Neuron (in vitro differentiated cells): ENCODE measurements at regions not wholly inside any gene's neighbourhood (a gene's known extent, or its start where the extent isn't known, plus 50 kb on each side); places are given as distances from the start of the nearest gene placed in this dataset.

Source experiments
- H2AFZ ChIP-seq: one replicate; pipeline ENCODE4 v1.6.1; 2013; ENCODE audit warnings: low read depth, mild to moderate bottlenecking, inconsistent platforms, low read length, moderate library complexity
- H3K27me3 ChIP-seq: one replicate; pipeline ENCODE4 v1.6.1; 2013; ENCODE audit warnings: low read length; ENCODE audit not compliant: insufficient read depth
- H3K36me3 ChIP-seq: one replicate; pipeline ENCODE4 v1.6.1; 2013; ENCODE audit warnings: low read length; ENCODE audit not compliant: insufficient read depth
- H3K4me1 ChIP-seq: one replicate; pipeline ENCODE4 v1.6.1; 2013; ENCODE audit warnings: low read length; ENCODE audit not compliant: insufficient read depth
- H3K4me3 ChIP-seq: 2 replicates; pipeline ENCODE4 v1.5.1; 2013; ENCODE audit warnings: mild to moderate bottlenecking, low read length, moderate library complexity
- H3K9me3 ChIP-seq: one replicate; pipeline ENCODE4 v1.6.1; 2013; ENCODE audit warnings: low read length

- no peak overlapping the region for H2AFZ ChIP-seq
- no peak overlapping the region for H3K4me3 ChIP-seq
- H3K9me3 ChIP-seq = no peaks in the 10 kb centered on the region
- H3K36me3 ChIP-seq = no peaks in the 10 kb centered on the region
- H3K4me1 ChIP-seq = peaks cover 5% of the 10 kb centered on the region
- H3K27me3 ChIP-seq = peaks cover 7% of the 10 kb centered on the region
Observed at GRCh38 chrX:120769576-120770341, 105.9 kb downstream of the CT47B1 start.

- Histone ChIP-seq H3K9me3 (no peaks in the 10 kb centered on the region), H2AFZ (no peak overlapping the region), H3K4me3 (no peak overlapping the region), H3K4me1 (peaks cover 5% of the 10 kb centered on the region), H3K36me3 (no peaks in the 10 kb centered on the region), H3K27me3 (peaks cover 3% of the 10 kb centered on the region)
Observed at GRCh38 chrX:120768681-120769080, 107.0 kb downstream of the CT47B1 start.

GRCh38 chrX:120768254-120768653, 107.4 kb downstream of the CT47B1 start:
- Histone ChIP-seq H3K36me3 (no peaks in the 10 kb centered on the region), H3K4me1 (peaks cover 5% of the 10 kb centered on the region), H3K9me3 (no peaks in the 10 kb centered on the region), H3K4me3 (no peak overlapping the region), H2AFZ (no peak overlapping the region), H3K27me3 (peaks cover 3% of the 10 kb centered on the region)

GRCh38 chrX:120763269-120763668, 112.4 kb downstream of the CT47B1 start:
- no peaks in the 10 kb centered on the region for H3K9me3 ChIP-seq
- H3K27me3 ChIP-seq = no peaks in the 10 kb centered on the region
- no peak overlapping the region for H2AFZ ChIP-seq
- no peak overlapping the region for H3K4me3 ChIP-seq
- no peaks in the 10 kb centered on the region for H3K36me3 ChIP-seq
- no peaks in the 10 kb centered on the region for H3K4me1 ChIP-seq

- Histone ChIP-seq H3K36me3 (no peaks in the 10 kb centered on the region), H3K9me3 (no peaks in the 10 kb centered on the region), H3K27me3 (no peaks in the 10 kb centered on the region), H2AFZ (no peak overlapping the region), H3K4me3 (no peak overlapping the region), H3K4me1 (no peaks in the 10 kb centered on the region)
Observed at GRCh38 chrX:120761810-120762209, 113.9 kb downstream of the CT47B1 start.

- Histone ChIP-seq H2AFZ (no peak overlapping the region), H3K4me3 (no peak overlapping the region), H3K9me3 (no peaks in the 10 kb centered on the region), H3K4me1 (no peaks in the 10 kb centered on the region), H3K27me3 (peaks cover 6% of the 10 kb centered on the region), H3K36me3 (no peaks in the 10 kb centered on the region)
Observed at GRCh38 chrX:120759685-120760084, 116.0 kb downstream of the CT47B1 start.

GRCh38 chrX:120755066-120755846, 120.4 kb downstream of the CT47B1 start:
- H3K27me3 ChIP-seq = peaks cover 6% of the 10 kb centered on the region
- H3K36me3 ChIP-seq = no peaks in the 10 kb centered on the region
- no peaks in the 10 kb centered on the region for H3K4me1 ChIP-seq
- H2AFZ ChIP-seq = no peak overlapping the region
- no peaks in the 10 kb centered on the region for H3K9me3 ChIP-seq
- no peak overlapping the region for H3K4me3 ChIP-seq

- H3K4me1 ChIP-seq = no peaks in the 10 kb centered on the region
- no peak overlapping the region for H3K4me3 ChIP-seq
- H2AFZ ChIP-seq = no peak overlapping the region
- no peaks in the 10 kb centered on the region for H3K9me3 ChIP-seq
- no peaks in the 10 kb centered on the region for H3K36me3 ChIP-seq
- peaks cover 6% of the 10 kb centered on the region for H3K27me3 ChIP-seq
Observed at GRCh38 chrX:120753413-120754251, 122.0 kb downstream of the CT47B1 start.

GRCh38 chrX:120752431-120753082, 122.7 kb upstream of the C1GALT1C1 start:
- Histone ChIP-seq H2AFZ (no peak overlapping the region), H3K36me3 (no peaks in the 10 kb centered on the region), H3K27me3 (peaks cover 6% of the 10 kb centered on the region), H3K4me1 (no peaks in the 10 kb centered on the region), H3K9me3 (no peaks in the 10 kb centered on the region), H3K4me3 (no peak overlapping the region)

- Histone ChIP-seq H3K27me3 (peaks cover 8% of the 10 kb centered on the region), H3K36me3 (no peaks in the 10 kb centered on the region)
Observed at GRCh38 chrX:120751683-120752082, 121.8 kb upstream of the C1GALT1C1 start.

GRCh38 chrX:120750381-120750780, 120.5 kb upstream of the C1GALT1C1 start:
- H3K4me3 ChIP-seq = no peak overlapping the region
- H3K27me3 ChIP-seq = peaks cover 5% of the 10 kb centered on the region
- no peaks in the 10 kb centered on the region for H3K4me1 ChIP-seq
- H3K9me3 ChIP-seq = no peaks in the 10 kb centered on the region
- H3K36me3 ChIP-seq = no peaks in the 10 kb centered on the region
- no peak overlapping the region for H2AFZ ChIP-seq

More at GRCh38 chrX:120751683-120752082, 121.8 kb upstream of the C1GALT1C1 start:
- no peak overlapping the region for H3K4me3 ChIP-seq
- H3K9me3 ChIP-seq = no peaks in the 10 kb centered on the region
- no peak overlapping the region for H2AFZ ChIP-seq
- H3K4me1 ChIP-seq = no peaks in the 10 kb centered on the region

GRCh38 chrX:120749141-120749846, 119.4 kb upstream of the C1GALT1C1 start:
- H3K9me3 ChIP-seq = no peaks in the 10 kb centered on the region
- no peaks in the 10 kb centered on the region for H3K36me3 ChIP-seq
- no peaks in the 10 kb centered on the region for H3K4me1 ChIP-seq
- H3K4me3 ChIP-seq = no peak overlapping the region
- H2AFZ ChIP-seq = no peak overlapping the region
- peaks cover 2% of the 10 kb centered on the region for H3K27me3 ChIP-seq
